GM18951 (cell line): ENCODE measurements at regions not wholly inside any gene's neighbourhood (a gene's known extent, or its start where the extent isn't known, plus 50 kb on each side); places are given as distances from the start of the nearest gene placed in this dataset.

ENCODE experiments used
- POLR2A ChIP-seq: IDR thresholded peaks from 4 replicates; pipeline ENCODE4 v1.6.1; 2011; ENCODE audit warnings: mild to moderate bottlenecking; ENCODE audit not compliant: insufficient read length, insufficient read depth; ENCODE audit errors: extremely low read depth
- in situ Hi-C: fragments of 300-500 bp; cut with MboI; formaldehyde crosslinking; loops from one replicate; pipeline ENCODE4 v1.12.0; 2022; ENCODE audit warnings: low sequenced_read_pairs, mixed read lengths, inconsistent platforms; ENCODE audit not compliant: unreplicated experiment

GRCh38 chr1:14094611-14095400, 394.8 kb downstream of the PRDM2 start:
- no peak for TF ChIP-seq POLR2A
- in situ Hi-C loops, result no loop called here

- TF ChIP-seq POLR2A, result no peak
- in situ Hi-C loops, result no loop called here
Measured at GRCh38 chr1:14098294-14098913, 398.4 kb downstream of the PRDM2 start.

DNA sequence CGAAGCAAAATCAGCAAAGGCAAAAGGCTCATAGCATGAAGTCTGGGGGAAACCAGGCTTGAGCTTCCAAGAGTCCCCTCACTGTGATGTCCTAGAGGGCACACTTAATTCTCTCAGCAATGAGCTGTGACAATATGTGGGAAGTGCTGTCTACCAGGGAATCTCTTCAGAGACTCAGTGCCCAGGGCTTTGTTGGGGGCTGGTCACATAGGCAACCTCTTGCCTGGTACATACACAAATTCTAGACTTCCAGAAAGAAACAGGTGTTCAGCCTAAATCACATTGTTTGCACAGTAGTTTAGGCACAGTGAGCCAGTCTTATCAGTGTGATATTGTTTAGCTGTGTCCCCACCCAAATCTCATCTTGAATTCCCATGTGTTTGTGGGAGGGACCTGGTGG, 400.5 kb downstream of the PRDM2 start:
- no peak for TF ChIP-seq POLR2A
- in situ Hi-C loops, result no loop called here

DNA sequence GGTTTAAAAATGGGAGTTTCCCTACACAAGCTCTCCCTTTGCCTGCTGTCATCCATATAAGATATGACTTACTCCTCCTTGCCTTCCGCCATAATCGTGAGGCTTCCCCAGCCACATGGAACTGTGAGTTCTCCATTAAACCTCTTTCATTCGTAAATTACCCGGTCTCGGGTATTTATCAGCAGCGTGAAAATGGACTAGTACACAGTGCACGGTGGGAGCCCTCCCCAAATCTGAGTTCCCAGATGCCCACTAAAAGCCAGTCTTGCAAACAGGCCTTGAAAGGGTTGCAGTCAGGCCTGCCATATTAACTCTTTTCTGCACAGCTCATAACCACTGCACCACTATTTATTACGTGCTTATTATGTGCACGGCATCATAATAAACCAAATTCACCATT, 400.9 kb downstream of the PRDM2 start:
- in situ Hi-C loops, result no loop called here
- TF ChIP-seq POLR2A, result no peak

DNA sequence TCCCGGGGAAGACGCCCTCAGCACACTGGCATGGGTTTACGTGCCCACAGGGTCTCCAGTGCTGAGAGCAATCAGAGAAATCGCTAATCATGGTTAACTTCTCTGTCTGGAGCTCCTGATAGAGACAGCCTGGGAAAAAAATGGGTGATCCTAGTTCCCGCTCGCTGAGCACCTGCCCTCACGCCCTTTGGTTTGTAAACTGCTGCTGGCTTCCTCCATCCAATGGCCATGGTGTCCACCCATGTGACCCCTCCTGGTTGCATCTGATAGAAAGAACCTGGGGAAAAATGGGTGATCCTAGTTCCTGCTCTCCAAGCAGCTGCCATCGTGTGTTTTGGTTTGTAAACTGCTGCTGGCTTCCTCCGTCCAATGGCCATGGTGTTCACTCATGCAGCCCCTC, 402.2 kb downstream of the PRDM2 start:
- in situ Hi-C loops, result no loop called here
- no peak for TF ChIP-seq POLR2A

DNA sequence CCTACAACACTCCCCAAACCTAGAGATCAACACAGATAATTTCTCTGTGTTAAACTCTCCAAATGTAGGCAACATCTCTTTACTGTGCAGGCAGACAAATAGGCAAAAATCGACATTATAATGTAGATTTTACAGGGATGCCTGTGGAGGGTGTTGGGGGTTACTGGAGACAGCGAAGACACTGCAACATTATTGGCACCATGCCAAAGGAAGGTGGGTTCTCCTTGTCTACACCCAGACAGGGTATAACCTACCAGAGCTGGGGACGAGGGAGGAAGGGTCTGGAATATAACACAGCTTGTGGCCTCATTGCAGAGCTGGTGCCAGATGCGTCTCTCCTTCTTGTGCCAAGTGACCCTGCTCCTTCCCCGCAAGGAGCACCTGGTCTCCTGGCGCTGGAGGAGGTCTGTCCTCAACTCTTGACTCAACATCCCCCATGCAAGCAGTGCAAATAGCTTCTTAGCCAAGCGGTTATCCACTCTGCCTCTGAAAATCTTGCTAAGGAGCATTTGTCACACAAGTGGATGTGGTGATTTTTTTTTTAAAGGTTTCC, 404.0 kb downstream of the PRDM2 start:
- in situ Hi-C loops, result no loop called here
- no peak for TF ChIP-seq POLR2A

DNA sequence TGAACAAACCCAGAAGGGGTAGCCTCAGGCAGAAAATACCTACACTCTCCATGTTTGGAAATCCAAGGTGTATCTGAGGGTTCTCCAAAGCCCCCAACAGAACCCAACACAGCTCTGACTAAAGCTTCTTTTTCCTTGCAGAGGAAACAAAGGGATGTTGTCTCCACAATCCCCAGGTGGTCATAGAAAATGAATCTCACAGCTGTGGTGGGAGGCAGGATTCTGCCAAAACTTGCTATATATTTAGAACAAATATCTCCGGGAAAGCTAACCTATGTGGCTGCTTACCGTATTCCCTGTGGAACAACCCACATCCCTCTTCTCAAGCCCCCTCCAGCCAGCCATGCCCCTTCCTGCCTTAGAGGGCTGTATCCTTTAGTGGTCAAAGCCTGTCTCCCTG, 406.1 kb downstream of the PRDM2 start:
- in situ Hi-C loops, result no loop called here
- no peak for TF ChIP-seq POLR2A

- in situ Hi-C loops, result no loop called here
- TF ChIP-seq POLR2A, result no peak
Measured at GRCh38 chr1:14106679-14107313, 406.8 kb downstream of the PRDM2 start.

GRCh38 chr1:14108356-14109275, 408.6 kb downstream of the PRDM2 start:
- no peak for TF ChIP-seq POLR2A
- in situ Hi-C loops, result no loop called here

GRCh38 chr1:14109276-14109635, 409.3 kb downstream of the PRDM2 start:
- in situ Hi-C loops, result no loop called here
- no peak for TF ChIP-seq POLR2A

DNA sequence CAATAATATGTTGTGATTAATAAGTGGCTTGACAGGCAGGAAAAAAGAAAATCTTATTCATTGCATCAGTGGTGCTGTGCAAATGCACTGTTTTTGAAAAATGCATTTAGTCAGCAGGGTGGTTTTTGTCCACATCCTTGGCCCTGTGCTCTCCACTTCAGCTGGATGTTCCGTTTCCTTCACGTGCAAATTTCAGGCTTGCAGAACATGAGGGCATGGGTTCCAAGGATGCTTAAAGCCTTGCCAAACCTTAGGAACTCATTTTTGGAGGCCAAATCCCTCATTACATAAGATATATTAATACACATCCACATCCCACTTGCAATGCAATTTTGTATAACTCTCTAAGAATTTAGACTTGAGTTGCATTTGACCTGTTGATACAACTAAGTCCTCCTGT, 410.1 kb downstream of the PRDM2 start:
- in situ Hi-C loops, result no loop called here
- TF ChIP-seq POLR2A, result no peak

DNA sequence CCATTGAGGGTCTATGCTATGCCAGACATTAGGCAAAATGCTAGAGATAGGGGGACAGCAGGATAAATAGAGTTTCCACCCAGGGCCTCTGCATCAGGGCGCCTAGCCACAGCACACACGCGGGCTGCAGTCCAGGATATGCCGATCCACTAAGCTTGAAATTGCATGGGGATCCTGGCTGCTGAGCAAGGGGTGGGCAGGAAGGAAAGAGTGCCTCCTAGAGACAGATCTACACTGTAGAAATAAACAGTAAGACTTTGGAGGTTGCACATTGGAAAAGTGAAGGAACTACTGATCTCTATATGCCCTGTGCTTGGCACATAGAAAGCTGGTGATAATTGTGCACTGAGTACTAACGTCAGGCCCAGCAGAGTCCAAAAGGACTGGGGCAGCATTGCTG, 411.1 kb downstream of the PRDM2 start:
- in situ Hi-C loops, result no loop called here
- no peak for TF ChIP-seq POLR2A

GRCh38 chr1:14112613-14113012, 412.6 kb downstream of the PRDM2 start:
- in situ Hi-C loops, result no loop called here
- no peak for TF ChIP-seq POLR2A

DNA sequence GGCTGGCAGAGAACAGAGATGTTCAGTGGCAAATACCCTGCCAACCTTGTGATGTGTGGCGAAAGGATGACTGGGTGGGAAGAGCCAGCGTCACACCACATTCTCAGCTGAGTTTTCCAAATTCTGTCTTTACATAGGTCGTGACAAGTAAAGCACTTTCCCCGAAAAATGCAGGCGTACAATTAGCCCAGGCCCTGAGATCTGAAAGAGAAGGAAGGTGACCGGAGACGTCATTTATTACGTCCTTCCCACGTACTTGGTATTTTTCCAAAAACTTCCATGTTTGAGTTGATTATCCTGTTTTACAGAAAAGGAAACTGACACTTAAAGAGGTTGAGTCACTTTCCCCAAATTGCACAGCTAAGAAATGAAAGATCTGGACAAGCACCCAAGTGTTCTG, 413.3 kb downstream of the PRDM2 start:
- TF ChIP-seq POLR2A, result no peak
- in situ Hi-C loops, result no loop called here
